Urinary bladder (tissue), 3 donors: ENCODE measurements at regions not wholly inside any gene's neighbourhood (a gene's known extent, or its start where the extent isn't known, plus 50 kb on each side); places are given as distances from the start of the nearest gene placed in this dataset.
"Not testable (repeated sequence)": the region's sequence is repeated elsewhere in the genome, so short reads cannot be mapped to it uniquely, and the experiment has no call there.

Experiments used
- DNase-seq: peaks from one replicate; pipeline ENCODE4 v3.0.0-alpha.2; 2015; ENCODE audit errors: extremely low spot score
- H3K27ac ChIP-seq: one replicate; pipeline ENCODE4 v1.5.1; 2013; ENCODE audit warnings: low read depth, mild to moderate bottlenecking, moderate library complexity
- H3K36me3 ChIP-seq: one replicate; pipeline ENCODE4 v1.6.1; 2013; ENCODE audit warnings: mild to moderate bottlenecking, moderate library complexity; ENCODE audit not compliant: insufficient read depth
- H3K4me1 ChIP-seq: one replicate; pipeline ENCODE4 v1.6.1; 2013; ENCODE audit warnings: mild to moderate bottlenecking, moderate library complexity; ENCODE audit not compliant: insufficient read depth
- H3K4me3 ChIP-seq: one replicate; pipeline ENCODE4 v1.5.1; 2013; ENCODE audit warnings: low read depth, low read length
- WGBS: extraction: QIAGEN DNeasy Blood & Tissue Kit; methylation state at CpG from one replicate; pipeline ENCODE4 v1.1.7; 2013; 5-methylcytosine and 5-hydroxymethylcytosine counted together
- donor health status: healthy with polysubstance abuse.
- donor health status: healthy.

DNA sequence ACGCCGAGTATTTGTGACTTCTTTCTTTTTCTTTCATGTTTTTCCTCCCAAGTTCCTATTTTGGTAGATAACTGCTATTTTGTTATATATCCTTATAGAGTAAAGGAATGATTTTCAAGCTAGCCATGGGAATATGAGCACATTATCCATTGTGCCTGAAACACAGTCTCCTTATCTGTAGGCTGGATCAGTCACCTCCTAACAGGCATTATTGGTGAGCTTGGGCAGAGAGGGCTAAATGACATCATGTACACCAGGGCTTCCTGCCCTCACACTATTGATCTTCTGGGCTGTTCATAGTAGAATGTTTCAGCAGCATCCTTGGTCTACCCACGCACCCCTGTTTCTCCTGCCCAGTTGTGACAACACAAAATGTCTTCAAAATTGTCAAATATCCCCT is 88.1 kb upstream of the CTBP2 start:
- no peaks in the 10 kb centered on the region for H3K36me3 ChIP-seq
- no peaks in the 10 kb centered on the region for H3K4me1 ChIP-seq
- H3K4me3 ChIP-seq: no peak overlapping the region
- no peak for DNase-seq
- 65% methylated on average over 3 of the region's 3 CpGs for WGBS
- no peak overlapping the region for H3K27ac ChIP-seq

DNA sequence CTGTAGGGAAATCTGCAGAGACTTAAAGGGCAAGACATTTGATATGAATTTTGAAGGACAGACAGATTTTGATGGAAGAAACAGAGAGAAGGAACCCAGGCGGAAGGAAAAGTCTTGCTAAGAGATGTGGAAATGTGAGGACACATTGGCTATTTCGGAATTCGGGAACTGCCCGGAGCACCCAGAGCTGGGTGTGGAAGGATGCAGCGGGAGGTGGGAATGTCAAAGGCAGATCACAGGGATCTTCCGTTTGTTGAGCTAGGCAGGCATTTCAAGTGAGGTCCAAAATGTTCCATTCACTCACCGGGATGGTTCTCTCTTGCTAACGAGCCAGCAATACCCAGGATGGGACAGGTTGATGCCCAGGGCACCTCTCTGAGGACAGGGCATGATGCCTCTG is 87.2 kb upstream of the CTBP2 start:
- H3K27ac ChIP-seq: no peak overlapping the region
- no peak for DNase-seq
- H3K4me3 ChIP-seq: no peak overlapping the region
- no peaks in the 10 kb centered on the region for H3K36me3 ChIP-seq
- H3K4me1 ChIP-seq: no peaks in the 10 kb centered on the region
- 78% methylated on average over 8 of the region's 8 CpGs for WGBS

DNA sequence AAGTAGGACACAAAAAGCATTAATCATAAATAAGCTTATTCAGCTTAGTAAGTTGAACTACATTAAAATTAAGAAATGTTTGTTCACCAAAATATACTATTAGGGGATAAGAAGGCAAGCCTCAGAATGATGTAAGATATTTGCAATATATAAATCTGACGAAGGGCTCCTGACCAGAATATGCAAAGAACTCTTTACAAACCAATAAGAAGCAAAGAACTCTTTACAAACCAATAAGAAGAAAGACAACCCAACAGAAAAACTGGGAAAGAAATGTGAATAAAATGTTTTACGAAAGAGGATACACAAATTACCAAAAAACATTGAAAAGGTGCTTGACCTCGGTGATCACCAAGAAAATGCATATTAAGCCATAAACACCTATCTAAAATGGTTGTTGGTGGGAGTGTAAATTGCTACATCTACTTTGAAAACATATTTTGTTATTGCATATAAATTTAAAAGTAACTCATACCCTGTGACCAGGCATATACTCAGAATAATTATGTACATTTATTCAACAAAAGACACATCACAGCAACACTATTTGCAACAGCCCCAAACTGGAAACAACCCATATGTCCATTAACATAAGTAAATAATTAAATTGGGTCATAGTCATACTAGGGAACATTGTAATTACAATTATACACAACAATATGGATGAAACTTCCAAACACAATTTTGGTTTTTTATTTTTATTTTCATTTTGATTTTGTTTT is 83.3 kb upstream of the CTBP2 start:
- WGBS: 89% methylated on average over 3 of the region's 3 CpGs
- no peak overlapping the region for H3K27ac ChIP-seq
- no peak for DNase-seq
- no peaks in the 10 kb centered on the region for H3K4me1 ChIP-seq
- no peaks in the 10 kb centered on the region for H3K36me3 ChIP-seq
- no peak overlapping the region for H3K4me3 ChIP-seq

DNA sequence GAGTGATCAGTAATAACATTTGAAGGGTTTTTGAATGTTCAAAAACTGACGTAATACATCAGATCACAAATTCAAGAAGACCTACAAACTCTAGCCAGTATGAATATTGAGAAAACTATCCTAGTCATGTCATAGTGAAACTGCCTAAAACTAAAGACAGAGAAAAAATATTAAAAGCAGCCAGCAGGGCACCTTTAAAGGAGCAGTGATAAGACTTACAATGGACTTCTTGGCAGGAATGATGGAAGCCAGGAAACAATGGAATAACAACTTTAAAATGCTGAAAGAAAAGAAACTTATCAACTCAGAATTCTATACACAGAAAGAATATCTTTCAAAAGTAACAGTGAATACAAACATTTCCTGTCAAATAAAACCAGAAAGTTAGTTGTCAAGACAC is 78.3 kb upstream of the CTBP2 start:
- Histone ChIP-seq H3K4me3 (no peak overlapping the region), H3K27ac (no peak overlapping the region), H3K4me1 (no peaks in the 10 kb centered on the region), H3K36me3 (no peaks in the 10 kb centered on the region)
- WGBS: 94% methylated on average over 1 of the region's 1 CpG
- no peak for DNase-seq

DNA sequence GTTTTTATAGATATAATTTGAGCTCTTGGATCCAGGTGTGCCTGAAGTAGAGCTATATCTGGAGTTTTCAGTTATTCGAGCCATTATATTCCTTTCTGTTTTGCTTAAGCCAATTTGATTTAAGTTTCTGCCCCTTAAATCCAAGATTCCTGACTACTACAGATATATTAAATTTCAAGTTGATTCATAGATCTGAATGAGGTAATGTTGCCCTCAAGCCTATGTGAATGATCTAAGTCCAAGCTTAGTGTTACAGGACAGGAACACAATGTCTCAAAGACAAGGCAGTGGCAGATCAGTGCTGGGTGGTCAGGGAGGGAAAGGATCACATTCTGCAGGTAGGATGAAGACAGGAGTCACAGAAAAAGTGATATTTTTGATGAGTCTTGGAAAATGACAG is 75.7 kb upstream of the CTBP2 start:
- no peaks in the 10 kb centered on the region for H3K4me1 ChIP-seq
- no peaks in the 10 kb centered on the region for H3K36me3 ChIP-seq
- H3K4me3 ChIP-seq: no peak overlapping the region
- no peak overlapping the region for H3K27ac ChIP-seq
- WGBS: 89% methylated on average over 1 of the region's 1 CpG
- DNase-seq: no peak

DNA sequence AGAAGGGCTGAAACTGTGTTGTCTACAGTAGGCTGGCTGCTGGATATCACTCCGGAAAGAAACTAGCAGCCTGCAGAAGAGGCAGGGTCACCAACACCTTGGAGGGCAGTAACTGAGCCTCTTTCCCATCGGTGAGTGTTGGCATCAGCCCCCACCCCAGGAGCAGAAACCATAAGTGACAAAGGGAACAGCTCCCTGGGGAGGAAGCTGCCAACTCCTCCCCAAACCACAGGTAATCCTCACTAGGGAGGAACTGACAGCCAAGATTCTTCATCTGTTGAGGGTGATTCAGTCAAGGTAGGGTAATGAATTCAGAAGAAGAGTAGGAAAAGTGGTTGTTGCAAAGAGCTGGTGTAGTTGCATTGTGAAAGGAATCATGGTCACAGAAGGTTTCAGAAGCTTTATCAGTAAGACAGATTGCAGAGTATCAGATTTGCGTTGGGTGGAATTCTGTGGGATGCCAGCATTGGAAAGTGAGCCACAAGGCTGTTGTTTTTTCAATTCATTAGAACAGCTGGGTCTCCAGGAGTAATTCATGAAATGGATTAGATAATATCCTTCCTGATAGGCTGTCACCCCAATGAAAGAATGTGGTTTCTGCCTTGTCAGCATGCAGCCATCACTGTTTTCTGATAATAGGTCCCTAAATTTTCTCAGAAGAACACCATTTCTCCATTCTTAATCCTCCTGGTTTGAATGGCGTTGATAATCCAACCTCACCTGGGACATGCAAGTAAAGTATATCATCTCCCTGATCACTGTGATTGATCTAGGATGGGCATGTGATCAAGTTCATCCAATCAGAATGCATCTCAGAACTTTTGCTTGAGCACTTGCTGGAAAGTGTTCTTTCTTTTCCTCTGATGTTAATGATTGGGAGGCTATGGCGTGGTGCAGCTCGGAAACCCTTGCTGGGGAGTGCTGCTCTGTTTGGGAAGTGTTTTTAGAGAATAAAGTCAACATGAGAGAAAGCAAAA is 75.0 kb upstream of the CTBP2 start:
- Histone ChIP-seq H3K27ac (no peak overlapping the region), H3K36me3 (no peaks in the 10 kb centered on the region), H3K4me1 (no peaks in the 10 kb centered on the region), H3K4me3 (no peak overlapping the region)
- 74% methylated on average over 6 of the region's 6 CpGs for WGBS
- DNase-seq: no peak

DNA sequence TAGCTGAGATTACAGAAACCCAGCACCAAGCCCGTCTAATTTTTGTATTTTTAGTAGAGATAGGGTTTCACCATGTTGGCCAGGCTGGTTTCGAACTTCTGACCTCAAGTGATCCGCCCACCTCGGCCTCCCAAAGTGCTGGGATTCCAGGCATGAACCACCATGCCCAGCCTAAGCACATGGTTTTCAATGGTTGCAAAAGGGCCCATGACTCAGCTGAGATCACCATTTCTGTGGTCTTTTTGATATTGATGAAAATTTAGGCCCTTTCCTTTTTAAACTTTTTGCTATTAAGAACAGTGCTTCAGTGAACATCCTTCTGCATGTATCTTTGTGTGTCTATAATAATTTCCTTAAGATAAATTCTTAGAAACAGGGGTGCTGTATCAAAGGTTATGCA is 74.2 kb upstream of the CTBP2 start:
- not testable (repeated sequence) for H3K4me1 ChIP-seq, DNase-seq, H3K27ac ChIP-seq, H3K4me3 ChIP-seq, H3K36me3 ChIP-seq
- 84% methylated on average over 4 of the region's 4 CpGs for WGBS

DNA sequence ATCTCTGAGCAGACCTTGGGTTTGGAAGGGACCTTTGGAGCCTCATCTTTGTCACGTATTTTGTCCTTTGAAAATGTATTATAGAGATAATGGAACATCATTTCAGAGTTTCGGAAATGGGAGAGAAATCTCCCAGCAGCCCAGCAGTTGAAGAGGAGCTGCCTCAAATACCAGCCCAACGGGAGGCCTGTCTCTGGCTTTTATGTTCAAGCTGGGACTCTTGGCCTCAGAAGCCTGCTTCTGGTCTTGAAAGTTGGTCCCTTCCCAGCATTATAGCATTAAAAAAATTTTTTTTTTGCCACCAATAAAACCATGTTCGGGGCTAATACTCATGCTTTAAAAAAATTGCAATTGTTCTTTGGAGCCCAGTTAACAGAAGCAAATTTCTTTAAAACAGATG is 73.4 kb upstream of the CTBP2 start:
- H3K27ac ChIP-seq: no peak overlapping the region
- H3K4me1 ChIP-seq: no peaks in the 10 kb centered on the region
- no peaks in the 10 kb centered on the region for H3K36me3 ChIP-seq
- H3K4me3 ChIP-seq: no peak overlapping the region
- 81% methylated on average over 4 of the region's 4 CpGs for WGBS
- DNase-seq: no peak

DNA sequence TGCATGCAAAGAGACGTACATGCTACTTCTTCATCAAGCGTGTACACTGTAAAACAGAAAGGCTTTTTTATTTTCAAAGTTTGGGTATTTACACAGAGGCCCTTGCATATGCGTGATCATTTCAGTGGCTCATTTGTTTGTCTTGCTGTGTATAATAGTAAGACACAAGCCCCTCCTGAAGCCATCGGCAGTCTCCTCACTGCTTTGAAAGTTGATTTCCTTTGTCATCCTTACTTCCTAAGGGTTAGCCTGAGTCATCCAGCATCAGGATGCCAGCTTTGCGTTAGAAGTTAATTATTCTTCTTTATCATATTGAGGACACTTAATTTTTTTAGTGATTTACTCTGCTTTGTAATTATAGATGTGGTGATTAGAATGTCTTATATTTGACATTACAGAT is 72.5 kb upstream of the CTBP2 start:
- WGBS: 83% methylated on average over 5 of the region's 5 CpGs
- no peak for DNase-seq

DNA sequence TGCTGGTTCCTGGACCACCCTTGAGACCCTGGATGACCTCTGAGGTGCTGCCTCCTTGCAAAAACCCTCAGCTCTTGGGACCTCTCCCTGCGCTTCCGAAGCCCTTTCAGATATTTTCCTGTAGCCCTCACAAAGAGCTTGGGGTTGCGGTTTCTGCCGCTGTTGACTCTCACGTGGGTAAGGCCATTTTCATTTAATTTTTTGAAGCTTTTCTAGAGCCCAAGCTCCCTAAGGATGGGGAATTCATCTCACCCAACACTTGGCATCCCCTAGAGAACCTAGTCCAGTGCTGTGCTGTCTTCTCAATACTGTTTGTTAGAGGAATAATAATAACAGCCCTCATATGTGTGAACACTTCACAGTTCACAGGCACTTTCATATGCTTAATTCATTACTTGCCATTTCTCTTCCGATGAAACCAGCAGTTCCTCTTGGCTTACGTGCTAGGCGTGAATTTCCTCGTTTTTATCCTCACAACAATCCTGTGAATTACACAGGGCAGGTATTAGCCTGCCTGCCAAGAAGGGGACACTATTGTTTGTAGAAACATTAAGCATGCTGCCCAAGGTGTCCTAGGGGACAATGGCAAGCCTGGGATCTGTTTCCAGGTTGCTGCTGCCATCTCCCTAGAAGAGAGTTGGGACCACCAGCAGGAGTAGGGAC is 71.6 kb upstream of the CTBP2 start:
- Histone ChIP-seq H3K4me3 (no peak overlapping the region), H3K4me1 (no peaks in the 10 kb centered on the region), H3K27ac (no peak overlapping the region), H3K36me3 (no peaks in the 10 kb centered on the region)
- no peak for DNase-seq
- WGBS: 86% methylated on average over 9 of the region's 9 CpGs

More for the DNA sequence above, 72.5 kb upstream of the CTBP2 start:
- Histone ChIP-seq H3K4me1 (no peaks in the 10 kb centered on the region), H3K36me3 (no peaks in the 10 kb centered on the region), H3K27ac (no peak overlapping the region), H3K4me3 (no peak overlapping the region)

DNA sequence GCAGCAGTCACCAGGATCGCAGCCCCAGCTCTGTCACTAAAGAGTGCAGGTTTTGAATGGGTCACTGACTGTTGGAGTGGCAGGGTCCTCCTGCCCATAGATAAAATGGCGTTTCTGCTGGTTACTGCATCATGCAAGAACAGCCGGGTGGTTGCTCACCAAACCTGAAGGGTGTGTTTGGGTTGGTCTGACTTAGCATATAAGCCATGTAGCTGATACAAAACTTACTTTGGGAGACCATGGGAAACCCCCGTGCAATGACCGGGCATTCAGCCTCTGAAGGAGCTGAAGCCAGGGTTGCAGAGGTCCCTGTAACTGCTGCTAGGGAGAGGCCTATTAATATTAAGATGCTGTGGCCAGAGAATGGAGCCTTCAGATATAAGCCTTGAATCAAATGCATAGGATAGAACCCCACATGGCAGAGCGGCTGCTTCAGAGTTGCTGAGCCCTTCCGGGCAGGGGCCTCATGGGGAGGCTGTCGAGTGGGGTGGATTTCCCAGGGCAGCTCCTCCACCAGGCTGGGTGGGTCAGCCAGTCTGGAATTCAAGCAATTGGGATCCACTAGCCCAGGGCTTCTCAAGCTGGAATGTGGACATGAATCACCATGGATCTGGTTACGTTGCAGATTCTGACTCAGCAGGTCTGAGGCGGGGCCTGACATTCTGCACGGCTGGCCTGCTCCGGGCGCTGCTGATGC is 70.9 kb upstream of the CTBP2 start:
- no peak overlapping the region for H3K27ac ChIP-seq
- no peak for DNase-seq
- H3K36me3 ChIP-seq: no peaks in the 10 kb centered on the region
- no peak overlapping the region for H3K4me3 ChIP-seq
- no peaks in the 10 kb centered on the region for H3K4me1 ChIP-seq
- WGBS: 78% methylated on average over 13 of the region's 13 CpGs

DNA sequence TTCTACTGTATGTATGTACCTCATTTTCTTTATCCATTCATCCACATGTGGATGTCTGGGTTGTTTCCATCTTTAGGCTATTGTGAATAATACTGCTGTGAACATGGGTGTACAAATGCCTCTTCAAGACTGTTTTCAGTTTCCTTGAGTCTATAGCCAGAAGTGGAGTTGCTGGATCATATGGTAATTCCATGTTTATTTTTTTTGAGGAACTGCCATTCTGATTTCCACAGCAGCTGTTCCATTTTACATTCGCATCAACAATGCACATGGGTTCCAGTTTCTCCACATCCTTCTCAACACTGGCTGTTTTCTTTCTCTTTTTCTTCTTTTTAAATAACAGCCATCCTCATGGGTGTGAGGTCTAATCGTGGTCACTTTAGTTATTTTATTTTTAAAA is 69.9 kb upstream of the CTBP2 start:
- no peak for DNase-seq
- Histone ChIP-seq H3K4me1 (no peaks in the 10 kb centered on the region), H3K27ac (no peak overlapping the region), H3K4me3 (no peak overlapping the region), H3K36me3 (no peaks in the 10 kb centered on the region)
- 85% methylated on average over 2 of the region's 2 CpGs for WGBS

DNA sequence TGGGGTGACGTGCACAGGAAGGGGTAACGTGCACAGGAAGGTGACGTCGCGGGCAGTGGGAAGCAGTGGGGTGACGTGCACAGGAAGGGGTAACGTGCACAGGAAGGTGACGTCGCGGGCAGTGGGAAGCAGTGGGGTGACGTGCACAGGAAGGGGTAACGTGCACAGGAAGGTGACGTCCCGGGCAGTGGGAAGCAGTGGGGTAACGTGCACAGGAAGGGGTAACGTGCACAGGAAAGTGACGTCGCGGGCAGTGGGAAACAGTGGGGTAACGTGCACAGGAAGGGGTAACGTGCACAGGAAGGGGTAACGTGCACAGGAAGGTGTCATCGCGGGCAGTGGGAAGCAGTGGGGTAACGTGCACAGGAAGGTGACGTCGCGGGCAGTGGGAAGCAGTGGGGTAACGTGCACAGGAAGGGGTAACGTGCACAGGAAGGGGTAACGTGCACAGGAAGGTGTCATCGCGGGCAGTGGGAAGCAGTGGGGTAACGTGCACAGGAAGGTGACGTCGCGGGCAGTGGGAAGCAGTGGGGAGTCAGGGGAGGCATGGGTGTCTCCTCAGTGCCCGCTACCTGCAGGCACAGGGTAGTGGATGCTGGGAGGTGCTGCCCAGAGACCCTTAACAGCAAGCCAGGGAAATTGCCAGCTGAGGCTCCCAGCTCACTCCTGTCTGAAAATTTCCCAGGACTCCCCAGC is 68.0 kb upstream of the CTBP2 start:
- not testable (repeated sequence) for H3K36me3 ChIP-seq, DNase-seq, H3K27ac ChIP-seq, H3K4me1 ChIP-seq, H3K4me3 ChIP-seq
- WGBS: 86% methylated on average over 33 of the region's 38 CpGs
